ENCODE measurements at regions not wholly inside any gene's neighbourhood (a gene's known extent, or its start where the extent isn't known, plus 50 kb on each side); places are given as distances from the start of the nearest gene placed in this dataset.
"Not testable (repeated sequence)": the region's sequence is repeated elsewhere in the genome, so short reads cannot be mapped to it uniquely, and the experiment has no call there.

GRCh38 chr6:106823058-106823457 lies 151.5 kb downstream of the CD24 start:
- H3K4me3 ChIP-seq (ENCODE audit: low read depth, low read length): no peak overlapping the region
- no peak for TF ChIP-seq CTCF (IDR thresholded peaks at IDR 0.05; ENCODE audit: insufficient read depth, low read length)
- DNase-seq (ENCODE audit: low read depth): no peak

- TF ChIP-seq CTCF (IDR thresholded peaks at IDR 0.05; ENCODE audit: insufficient read depth, low read length): no peak
- DNase-seq (ENCODE audit: low read depth): peak; percentile 41
- H3K4me3 ChIP-seq (ENCODE audit: low read depth, low read length): no peak overlapping the region
Measured at GRCh38 chr6:106820412-106820852, 154.1 kb downstream of the CD24 start.

GRCh38 chr6:106811088-106811686 lies 163.3 kb downstream of the CD24 start:
- no peak for DNase-seq (ENCODE audit: low read depth)
- no peak overlapping the region for H3K4me3 ChIP-seq (ENCODE audit: low read depth, low read length)
- TF ChIP-seq CTCF (IDR thresholded peaks at IDR 0.05; ENCODE audit: insufficient read depth, low read length): no peak

GRCh38 chr6:106808758-106809157 lies 165.8 kb downstream of the CD24 start:
- TF ChIP-seq CTCF (IDR thresholded peaks at IDR 0.05; ENCODE audit: insufficient read depth, low read length): no peak
- no peak for DNase-seq (ENCODE audit: low read depth)
- H3K4me3 ChIP-seq (ENCODE audit: low read depth, low read length): no peak overlapping the region

GRCh38 chr6:106807947-106808611 lies 166.4 kb downstream of the CD24 start:
- H3K4me3 ChIP-seq (ENCODE audit: low read depth, low read length): no peak overlapping the region
- no peak for DNase-seq (ENCODE audit: low read depth)
- TF ChIP-seq CTCF (IDR thresholded peaks at IDR 0.05; ENCODE audit: insufficient read depth, low read length): no peak

- not testable (repeated sequence) for H3K4me3 ChIP-seq (ENCODE audit: low read depth, low read length); DNase-seq (ENCODE audit: low read depth)
Measured at GRCh38 chr6:106806253-106806652, 168.3 kb downstream of the CD24 start.

- H3K4me3 ChIP-seq (ENCODE audit: low read depth, low read length): no peak overlapping the region
- no peak for TF ChIP-seq CTCF (IDR thresholded peaks at IDR 0.05; ENCODE audit: insufficient read depth, low read length)
- no peak for DNase-seq (ENCODE audit: low read depth)
Measured at GRCh38 chr6:106805771-106806170, 168.8 kb downstream of the CD24 start.
